Activated CD4-positive, alpha-beta memory T cell treated with anti-CD3 and anti-CD28 coated beads, Interleukin-2, amount 10 ng/mL, durations not matched to agents 7 days and 5 days (primary cell): ENCODE measurements at regions not wholly inside any gene's neighbourhood (a gene's known extent, or its start where the extent isn't known, plus 50 kb on each side); places are given as distances from the start of the nearest gene placed in this dataset.

ENCODE experiments used
- CTCF ChIA-PET: fragments of 350-600 bp; sonication (Branson Sonifier 250); formaldehyde crosslinking; loops from one replicate; lab custom pipeline; 2021; ENCODE audit warnings: antibody characterized with exemption, inconsistent platforms; lab: Charles Lee
- POLR2A ChIA-PET: fragments of 350-600 bp; sonication (Branson Sonifier 250); formaldehyde crosslinking; loops from one replicate; lab custom pipeline; 2021; ENCODE audit warnings: antibody characterized with exemption; lab: Charles Lee
- DNase-seq: peaks from one replicate; pipeline ENCODE4 v3.0.0-alpha.2; 2020
- H3K27ac Mint-ChIP-seq: one replicate; pipeline ENCODE4 v1.8.0; 2021; ENCODE audit warnings: mild to moderate bottlenecking, mixed read lengths
- H3K27me3 Mint-ChIP-seq: one replicate; pipeline ENCODE4 v1.8.0; 2021; ENCODE audit warnings: mixed read lengths
- H3K36me3 Mint-ChIP-seq: one replicate; pipeline ENCODE4 v1.8.0; 2021; ENCODE audit warnings: low read depth, mixed read lengths
- H3K4me1 Mint-ChIP-seq: one replicate; pipeline ENCODE4 v1.8.0; 2021; ENCODE audit warnings: mixed read lengths
- H3K4me3 Mint-ChIP-seq: one replicate; pipeline ENCODE4 v1.8.0; 2021; ENCODE audit warnings: mild to moderate bottlenecking, mixed read lengths
- H3K9me3 Mint-ChIP-seq: one replicate; pipeline ENCODE4 v1.8.0; 2021; ENCODE audit warnings: mixed read lengths

DNA sequence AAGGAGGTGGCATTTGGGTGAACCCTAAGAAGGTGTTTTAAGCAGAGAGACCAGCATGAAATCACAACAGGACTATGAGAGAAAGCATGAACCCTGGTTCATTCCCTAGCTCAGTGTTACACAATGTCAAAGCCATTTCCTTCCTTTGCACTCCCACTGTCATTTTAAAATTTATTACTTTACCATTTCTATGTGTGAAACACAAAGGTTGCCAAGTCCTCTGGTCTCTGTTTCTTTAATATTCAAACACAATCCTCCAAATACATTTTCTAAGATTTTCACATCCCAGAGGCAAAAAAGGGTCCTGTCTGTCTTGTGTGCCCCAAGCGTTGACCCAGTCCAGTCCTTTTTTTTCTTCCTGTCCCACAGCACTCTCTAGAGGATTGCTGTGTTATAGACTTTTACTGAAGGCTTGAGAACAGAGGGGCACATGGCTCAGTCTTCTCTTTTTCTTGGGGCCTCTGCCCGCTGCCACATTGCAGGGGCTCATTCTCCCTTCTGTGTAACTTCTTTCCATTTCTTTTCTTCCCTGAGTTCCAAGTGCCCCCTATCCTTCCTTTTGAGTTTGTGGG is 78.6 kb upstream of the SLC28A3 start:
- ChIA-PET CTCF (no interaction called here), POLR2A (no interaction called here)
- peaks cover 6% of the 10 kb centered on the region for H3K9me3 Mint-ChIP-seq
- no peak for DNase-seq
- no peaks in the 10 kb centered on the region for H3K36me3 Mint-ChIP-seq
- H3K27me3 Mint-ChIP-seq = no peaks in the 10 kb centered on the region
- H3K4me1 Mint-ChIP-seq = no peaks in the 10 kb centered on the region
- H3K4me3 Mint-ChIP-seq = no peak overlapping the region
- no peak overlapping the region for H3K27ac Mint-ChIP-seq

GRCh38 chr9:84424931-84425330 is 84.4 kb upstream of the SLC28A3 start:
- H3K9me3 Mint-ChIP-seq = peaks cover 6% of the 10 kb centered on the region
- POLR2A ChIA-PET = no interaction called here
- H3K4me3 Mint-ChIP-seq = no peak overlapping the region
- CTCF ChIA-PET = interaction anchor here (2.1 kb wide), 1 partner anchor 28 kb away, joined by 7 read pairs; no protein-coding TSS in a partner anchor
- no peak overlapping the region for H3K27ac Mint-ChIP-seq
- no peaks in the 10 kb centered on the region for H3K36me3 Mint-ChIP-seq
- H3K27me3 Mint-ChIP-seq = no peaks in the 10 kb centered on the region
- H3K4me1 Mint-ChIP-seq = no peaks in the 10 kb centered on the region
- no peak for DNase-seq

DNA sequence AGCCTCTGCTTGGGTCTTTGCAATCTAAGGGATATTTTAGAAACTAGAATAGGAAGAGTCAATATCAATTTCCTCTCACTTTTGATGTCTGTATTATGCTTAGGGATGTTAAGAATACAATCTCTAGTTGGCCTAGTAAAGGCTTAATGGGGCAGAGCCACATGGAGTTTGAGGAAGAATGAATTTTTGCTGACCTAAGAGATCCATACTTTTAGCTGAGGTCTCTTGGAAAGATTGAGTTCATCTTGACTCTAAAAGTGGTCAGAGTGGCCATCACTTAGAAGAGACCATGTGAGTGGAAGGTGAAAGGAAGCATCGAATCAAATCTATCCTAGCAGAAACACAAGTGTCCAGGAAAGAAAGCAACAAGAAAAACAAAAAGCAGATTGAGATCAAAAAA is 92.2 kb upstream of the SLC28A3 start:
- no peaks in the 10 kb centered on the region for H3K27me3 Mint-ChIP-seq
- H3K4me1 Mint-ChIP-seq = no peaks in the 10 kb centered on the region
- no peak overlapping the region for H3K27ac Mint-ChIP-seq
- no peak for DNase-seq
- no peaks in the 10 kb centered on the region for H3K9me3 Mint-ChIP-seq
- CTCF ChIA-PET = no interaction called here
- POLR2A ChIA-PET = no interaction called here
- no peak overlapping the region for H3K4me3 Mint-ChIP-seq
- H3K36me3 Mint-ChIP-seq = no peaks in the 10 kb centered on the region

DNA sequence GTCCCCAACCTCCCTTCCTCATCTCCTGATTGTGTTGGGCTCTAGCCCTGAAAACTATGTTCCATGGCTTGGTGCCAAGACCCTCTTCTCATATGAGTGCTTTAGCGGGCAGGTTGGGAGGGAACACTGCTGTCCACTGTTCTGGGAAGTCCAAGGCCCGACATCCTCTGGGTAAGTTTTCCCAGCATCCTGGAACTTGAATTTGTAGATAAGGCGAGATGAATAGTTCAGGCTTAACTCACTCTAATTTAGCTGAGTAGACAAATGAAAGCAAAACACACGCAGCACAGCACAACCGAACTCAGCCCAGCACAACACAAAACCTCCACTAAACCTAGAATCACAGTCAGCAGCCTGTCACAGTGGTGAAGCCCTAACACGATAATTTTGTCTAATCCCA is 95.3 kb upstream of the SLC28A3 start:
- no peak overlapping the region for H3K4me3 Mint-ChIP-seq
- no peaks in the 10 kb centered on the region for H3K4me1 Mint-ChIP-seq
- ChIA-PET CTCF (interaction anchor here (1.3 kb wide), 1 partner anchor 12 kb away, joined by 3 read pairs; no protein-coding TSS in a partner anchor), POLR2A (interaction anchor here (0.6 kb wide), 1 partner anchor 456 kb away, joined by 4 read pairs; no protein-coding TSS in a partner anchor)
- no peak for DNase-seq
- H3K9me3 Mint-ChIP-seq = no peaks in the 10 kb centered on the region
- H3K27ac Mint-ChIP-seq = no peak overlapping the region
- no peaks in the 10 kb centered on the region for H3K27me3 Mint-ChIP-seq
- no peaks in the 10 kb centered on the region for H3K36me3 Mint-ChIP-seq

- ChIA-PET POLR2A (interaction anchor here (0.6 kb wide), 1 partner anchor 457 kb away, joined by 4 read pairs; no protein-coding TSS in a partner anchor), CTCF (interaction anchor here (1.3 kb wide), 1 partner anchor 13 kb away, joined by 3 read pairs; no protein-coding TSS in a partner anchor)
- no peaks in the 10 kb centered on the region for H3K27me3 Mint-ChIP-seq
- DNase-seq = no peak
- no peaks in the 10 kb centered on the region for H3K36me3 Mint-ChIP-seq
- no peak overlapping the region for H3K4me3 Mint-ChIP-seq
- no peak overlapping the region for H3K27ac Mint-ChIP-seq
- H3K4me1 Mint-ChIP-seq = no peaks in the 10 kb centered on the region
- no peaks in the 10 kb centered on the region for H3K9me3 Mint-ChIP-seq
Observed at GRCh38 chr9:84436386-84437109, 96.0 kb upstream of the SLC28A3 start.

DNA sequence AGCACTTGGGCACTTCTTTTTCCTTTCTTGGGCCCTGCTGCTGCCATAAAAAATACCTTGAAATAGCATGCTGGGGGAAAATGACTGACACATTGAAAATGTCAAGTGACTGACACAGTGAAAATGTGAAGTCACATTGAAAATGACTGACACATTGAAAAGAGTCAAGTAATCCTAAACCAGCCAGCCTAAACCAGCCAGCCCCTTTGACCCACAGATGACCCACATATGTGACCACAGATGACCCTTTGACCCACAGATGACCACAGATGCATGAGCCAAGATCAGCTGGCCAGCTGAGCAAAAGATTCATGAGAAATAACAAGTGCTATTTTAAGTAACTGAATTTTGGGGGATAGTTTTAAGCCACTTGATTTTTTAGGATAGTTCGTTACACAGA is 97.8 kb upstream of the SLC28A3 start:
- H3K27me3 Mint-ChIP-seq = no peaks in the 10 kb centered on the region

DNA sequence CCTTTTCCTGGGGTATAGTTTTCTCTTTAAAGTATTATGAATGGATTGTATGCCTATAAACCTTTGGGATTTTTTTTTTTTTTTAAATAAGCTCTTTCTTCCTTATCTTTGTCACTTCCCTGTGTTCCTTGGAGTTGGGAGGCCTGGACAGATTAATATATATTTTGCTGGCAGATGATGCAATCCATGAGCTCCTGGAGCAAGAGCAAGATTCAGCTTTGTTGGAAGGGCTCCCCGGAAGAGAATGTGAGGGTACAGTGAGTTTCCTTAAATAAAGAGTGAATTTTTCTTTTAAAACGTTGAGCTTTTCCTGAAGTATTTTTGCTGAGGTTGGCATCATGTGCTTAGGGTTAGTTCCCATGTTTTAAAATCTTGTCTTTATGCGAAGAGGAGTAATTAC is 98.7 kb upstream of the SLC28A3 start:
- ChIA-PET CTCF (interaction anchor here (0.6 to 1.3 kb wide), 2 partner anchors 8 to 1014 kb away, joined by 3 to 4 read pairs; no protein-coding TSS in a partner anchor), POLR2A (no interaction called here)
- H3K27ac Mint-ChIP-seq = no peak overlapping the region
- H3K4me3 Mint-ChIP-seq = no peak overlapping the region
- H3K27me3 Mint-ChIP-seq = no peaks in the 10 kb centered on the region
- no peaks in the 10 kb centered on the region for H3K9me3 Mint-ChIP-seq
- H3K36me3 Mint-ChIP-seq = no peaks in the 10 kb centered on the region
- DNase-seq = no peak
- H3K4me1 Mint-ChIP-seq = no peaks in the 10 kb centered on the region

More for the DNA sequence above, 97.8 kb upstream of the SLC28A3 start:
- POLR2A ChIA-PET = no interaction called here
- Mint-ChIP-seq H3K36me3 (no peaks in the 10 kb centered on the region), H3K4me1 (no peaks in the 10 kb centered on the region), H3K27ac (no peak overlapping the region), H3K9me3 (no peaks in the 10 kb centered on the region), H3K4me3 (no peak overlapping the region)
- CTCF ChIA-PET = no interaction called here
- no peak for DNase-seq

DNA sequence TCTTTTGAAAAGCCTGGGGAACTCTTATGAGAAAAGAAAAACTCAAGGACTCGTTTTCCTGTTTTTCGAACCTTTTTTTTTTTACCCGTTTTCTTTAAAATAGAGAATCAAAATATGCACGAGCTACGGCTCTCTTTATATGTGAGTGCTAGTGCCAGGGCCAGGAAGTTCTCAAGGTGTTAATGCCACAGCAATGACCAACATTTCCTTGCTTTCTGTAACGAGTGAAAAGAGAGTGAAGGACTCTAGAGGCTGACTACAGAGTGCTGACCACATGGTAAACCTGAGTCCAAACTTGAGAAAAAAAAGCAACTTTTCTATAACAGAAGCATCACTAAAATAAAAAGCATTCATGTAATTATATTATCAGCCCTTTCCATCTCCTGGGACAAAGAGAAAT is 102.2 kb upstream of the SLC28A3 start:
- ChIA-PET POLR2A (no interaction called here), CTCF (interaction anchor here (0.7 kb wide), 1 partner anchor 25 kb away, joined by 3 read pairs; no protein-coding TSS in a partner anchor)
- Mint-ChIP-seq H3K27ac (no peak overlapping the region), H3K36me3 (no peaks in the 10 kb centered on the region), H3K9me3 (no peaks in the 10 kb centered on the region), H3K4me1 (no peaks in the 10 kb centered on the region), H3K27me3 (no peaks in the 10 kb centered on the region), H3K4me3 (no peak overlapping the region)
- no peak for DNase-seq

- POLR2A ChIA-PET = no interaction called here
- DNase-seq = no peak
- no peaks in the 10 kb centered on the region for H3K4me1 Mint-ChIP-seq
- no peaks in the 10 kb centered on the region for H3K36me3 Mint-ChIP-seq
- no peak overlapping the region for H3K27ac Mint-ChIP-seq
- no peaks in the 10 kb centered on the region for H3K27me3 Mint-ChIP-seq
- no peak overlapping the region for H3K4me3 Mint-ChIP-seq
- CTCF ChIA-PET = no interaction called here
- no peaks in the 10 kb centered on the region for H3K9me3 Mint-ChIP-seq
Observed at GRCh38 chr9:84445737-84446136, 105.2 kb upstream of the SLC28A3 start.

DNA sequence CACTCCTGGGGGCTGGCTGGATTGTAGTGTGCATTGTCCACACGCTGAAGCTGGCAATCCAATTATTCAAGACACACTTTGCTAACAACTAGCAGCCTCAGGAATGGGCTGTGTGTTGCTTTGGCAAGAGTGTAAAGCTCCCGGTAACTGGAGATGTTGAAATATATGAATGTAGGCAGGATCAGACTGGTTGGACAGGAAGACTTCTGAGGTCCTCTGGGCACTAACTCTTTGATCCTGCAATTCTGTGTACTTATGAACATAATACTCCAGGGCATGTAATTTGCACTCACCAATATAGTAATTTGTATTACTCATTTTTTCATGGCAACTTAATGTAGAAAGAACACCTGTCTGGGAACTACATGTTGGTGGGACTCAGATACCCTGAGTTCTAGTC is 106.7 kb upstream of the SLC28A3 start:
- Mint-ChIP-seq H3K27me3 (no peaks in the 10 kb centered on the region), H3K4me3 (no peak overlapping the region), H3K4me1 (no peaks in the 10 kb centered on the region), H3K9me3 (no peaks in the 10 kb centered on the region), H3K36me3 (no peaks in the 10 kb centered on the region), H3K27ac (no peak overlapping the region)
- POLR2A ChIA-PET = no interaction called here
- no peak for DNase-seq
- CTCF ChIA-PET = no interaction called here

DNA sequence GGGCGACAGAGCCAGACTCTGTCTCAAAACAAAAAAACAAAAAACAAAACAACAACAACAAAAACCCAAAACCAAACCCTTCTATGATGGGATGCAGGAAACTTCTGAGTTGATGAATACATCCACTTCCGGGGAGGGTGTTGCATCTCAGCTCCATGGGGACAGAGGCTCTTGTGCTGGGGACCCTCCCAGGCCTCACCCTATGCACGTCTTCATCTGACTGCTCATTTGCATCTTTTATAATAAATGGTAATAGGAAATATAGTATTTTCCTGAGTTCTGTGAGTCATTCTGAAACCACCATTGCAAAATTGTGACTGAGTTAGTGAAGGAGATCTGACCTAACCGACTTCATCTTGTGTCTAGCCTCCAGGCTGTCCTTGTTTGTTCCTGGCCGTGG is 109.5 kb upstream of the SLC28A3 start:
- ChIA-PET POLR2A (no interaction called here), CTCF (interaction anchor here (1.2 kb wide), 1 partner anchor 69 kb away, joined by 3 read pairs; no protein-coding TSS in a partner anchor)
- no peaks in the 10 kb centered on the region for H3K36me3 Mint-ChIP-seq
- H3K4me1 Mint-ChIP-seq = no peaks in the 10 kb centered on the region
- H3K4me3 Mint-ChIP-seq = no peak overlapping the region
- H3K27me3 Mint-ChIP-seq = no peaks in the 10 kb centered on the region
- H3K27ac Mint-ChIP-seq = no peak overlapping the region
- no peak for DNase-seq
- no peaks in the 10 kb centered on the region for H3K9me3 Mint-ChIP-seq

DNA sequence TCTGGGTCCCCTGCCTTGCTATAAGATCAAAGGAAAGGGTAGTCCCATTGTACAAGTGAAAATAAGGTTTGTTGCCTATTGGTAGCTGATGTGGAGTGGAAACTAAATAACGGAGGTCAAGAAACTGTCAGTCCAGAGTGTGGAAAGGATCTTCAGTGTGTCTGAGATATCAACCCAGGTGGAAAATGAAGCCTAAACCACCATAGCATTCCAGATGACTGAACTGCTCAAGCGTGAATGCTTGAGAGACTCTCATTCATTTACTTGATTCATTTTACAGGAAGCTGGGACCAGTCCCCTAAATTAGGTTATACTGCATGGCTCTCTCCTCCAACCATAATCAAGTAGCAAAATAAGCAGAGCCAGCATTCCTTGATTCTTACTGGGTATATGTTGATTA is 116.0 kb upstream of the SLC28A3 start:
- CTCF ChIA-PET = no interaction called here
- H3K4me3 Mint-ChIP-seq = no peak overlapping the region
- no peak overlapping the region for H3K27ac Mint-ChIP-seq
- POLR2A ChIA-PET = no interaction called here
- H3K9me3 Mint-ChIP-seq = no peaks in the 10 kb centered on the region
- H3K36me3 Mint-ChIP-seq = no peaks in the 10 kb centered on the region
- no peaks in the 10 kb centered on the region for H3K4me1 Mint-ChIP-seq
- DNase-seq = no peak
- peaks cover 3% of the 10 kb centered on the region for H3K27me3 Mint-ChIP-seq

- peaks cover 6% of the 10 kb centered on the region for H3K27me3 Mint-ChIP-seq
- no peak overlapping the region for H3K27ac Mint-ChIP-seq
- no peaks in the 10 kb centered on the region for H3K36me3 Mint-ChIP-seq
- DNase-seq = no peak
- ChIA-PET CTCF (no interaction called here), POLR2A (no interaction called here)
- H3K4me1 Mint-ChIP-seq = no peaks in the 10 kb centered on the region
- H3K9me3 Mint-ChIP-seq = no peaks in the 10 kb centered on the region
- H3K4me3 Mint-ChIP-seq = no peak overlapping the region
Observed at GRCh38 chr9:84460695-84461094, 120.1 kb upstream of the SLC28A3 start.
